Transverse colon (tissue), 3 donors: ENCODE measurements at regions not wholly inside any gene's neighbourhood (a gene's known extent, or its start where the extent isn't known, plus 50 kb on each side); places are given as distances from the start of the nearest gene placed in this dataset.

ENCODE experiments used
- EP300 ChIP-seq: sonication (generic); formaldehyde crosslinking; IDR thresholded peaks from one replicate; pipeline ENCODE4 v1.6.1; 2017; ENCODE audit warnings: antibody characterized with exemption, low read depth
- TF ChIP-seq, protein P1 (sequence below), 5 experiments: fragments of 200-600 bp in 3 of 5; fragments of 450-650 bp in 2 of 5; sonication (generic) in 3 of 5; IDR thresholded peaks; 1 replicate in 2 of 5; 2 replicates in 3 of 5; pipeline ENCODE4 v1.5.1; 2016 to 2017; ENCODE audit warnings: antibody characterized with exemption in 5 of 5, inconsistent platforms in 3 of 5, mild to moderate bottlenecking in 2 of 5, moderate library complexity in 1 of 5

DNA sequence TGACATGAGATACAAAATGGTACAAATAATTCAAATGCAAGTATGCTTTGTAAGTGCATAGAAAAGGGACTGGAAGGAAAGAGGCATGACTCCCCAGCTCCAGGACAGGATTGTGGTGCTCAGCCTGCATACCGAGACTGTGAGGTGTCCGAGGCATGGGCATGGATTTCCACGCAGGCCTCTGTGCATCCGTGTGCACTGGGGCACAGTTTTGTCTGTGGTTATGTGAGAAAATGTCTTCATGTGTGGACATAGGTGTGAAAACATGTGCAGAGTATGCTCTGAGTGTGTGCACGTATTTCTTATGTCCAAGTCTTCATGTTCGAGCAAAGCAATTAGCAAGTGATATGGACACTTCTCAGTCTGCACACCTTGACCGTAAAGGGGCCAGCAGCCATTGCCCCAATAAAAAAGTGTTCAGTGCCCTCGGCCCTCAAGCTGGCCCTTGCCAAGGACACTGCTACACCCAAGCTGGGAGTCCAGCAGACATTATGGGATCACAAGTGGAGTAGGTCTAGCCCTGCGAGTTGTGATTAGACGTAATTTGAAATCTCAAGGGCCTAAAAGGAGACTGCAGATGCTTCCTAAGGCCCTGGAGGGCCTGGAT lies 120.7 kb downstream of the CYP26B1 start:
- TF ChIP-seq, protein P1, sequence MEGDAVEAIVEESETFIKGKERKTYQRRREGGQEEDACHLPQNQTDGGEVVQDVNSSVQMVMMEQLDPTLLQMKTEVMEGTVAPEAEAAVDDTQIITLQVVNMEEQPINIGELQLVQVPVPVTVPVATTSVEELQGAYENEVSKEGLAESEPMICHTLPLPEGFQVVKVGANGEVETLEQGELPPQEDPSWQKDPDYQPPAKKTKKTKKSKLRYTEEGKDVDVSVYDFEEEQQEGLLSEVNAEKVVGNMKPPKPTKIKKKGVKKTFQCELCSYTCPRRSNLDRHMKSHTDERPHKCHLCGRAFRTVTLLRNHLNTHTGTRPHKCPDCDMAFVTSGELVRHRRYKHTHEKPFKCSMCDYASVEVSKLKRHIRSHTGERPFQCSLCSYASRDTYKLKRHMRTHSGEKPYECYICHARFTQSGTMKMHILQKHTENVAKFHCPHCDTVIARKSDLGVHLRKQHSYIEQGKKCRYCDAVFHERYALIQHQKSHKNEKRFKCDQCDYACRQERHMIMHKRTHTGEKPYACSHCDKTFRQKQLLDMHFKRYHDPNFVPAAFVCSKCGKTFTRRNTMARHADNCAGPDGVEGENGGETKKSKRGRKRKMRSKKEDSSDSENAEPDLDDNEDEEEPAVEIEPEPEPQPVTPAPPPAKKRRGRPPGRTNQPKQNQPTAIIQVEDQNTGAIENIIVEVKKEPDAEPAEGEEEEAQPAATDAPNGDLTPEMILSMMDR (IDR thresholded peaks at IDR 0.05) = no peak
- TF ChIP-seq EP300 = no peak
